Astrocyte (in vitro differentiated cells and primary cell): ENCODE measurements at regions not wholly inside any gene's neighbourhood (a gene's known extent, or its start where the extent isn't known, plus 50 kb on each side); places are given as distances from the start of the nearest gene placed in this dataset.

Experiments
- CTCF ChIP-seq: IDR thresholded peaks from 2 replicates; pipeline ENCODE4 v1.5.1; 2011; ENCODE audit warnings: low read depth, mild to moderate bottlenecking, inconsistent platforms, low read length, moderate library complexity; ENCODE audit not compliant: insufficient read depth
- EZH2 ChIP-seq: IDR thresholded peaks from 2 replicates; pipeline ENCODE4 v1.6.1; 2012; ENCODE audit warnings: mild to moderate bottlenecking, low read length, inconsistent platforms; ENCODE audit not compliant: insufficient read depth

- TF ChIP-seq EZH2 = no peak
- no peak for TF ChIP-seq CTCF
These were observed 433.1 kb downstream of the NPHP4 start for GRCh38 chr1:5559078-5559477.
